GM12878 (cell line): ENCODE measurements at regions not wholly inside any gene's neighbourhood (a gene's known extent, or its start where the extent isn't known, plus 50 kb on each side); places are given as distances from the start of the nearest gene placed in this dataset.

ENCODE experiments used
- CTCF ChIP-seq, 3 experiments: IDR thresholded peaks in 2 of 3; conservative IDR thresholded peaks in 1 of 3; 2 replicates each; pipeline ENCODE4 v1.5.1; 2011; ENCODE audit warnings: low read depth in 3 of 3, low read length in 3 of 3, mild to moderate bottlenecking in 3 of 3, control low read depth in 2 of 3, moderate library complexity in 2 of 3, inconsistent platforms in 1 of 3, mixed read lengths in 1 of 3; ENCODE audit not compliant: control insufficient read depth in 2 of 3, insufficient read depth in 1 of 3; ENCODE audit errors: extremely low read depth in 1 of 3
- E2F4 ChIP-seq: IDR thresholded peaks from 2 replicates; pipeline ENCODE4 v1.6.1; 2012; ENCODE audit warnings: low read depth, low read length, improper control_type of control experiment
- EP300 ChIP-seq, 2 experiments: fragments of 150-350 bp in 1 of 2; IDR thresholded peaks; 2 replicates each; pipeline ENCODE4 v1.6.1; 2011 to 2012; ENCODE audit warnings: low read depth in 2 of 2, low read length in 2 of 2, borderline replicate concordance in 1 of 2, improper control_type of control experiment in 1 of 2, inconsistent platforms in 1 of 2; ENCODE audit not compliant: control insufficient read depth in 1 of 2
- FOS ChIP-seq: IDR thresholded peaks from 3 replicates; pipeline ENCODE4 v1.6.1; 2011; ENCODE audit warnings: borderline replicate concordance; ENCODE audit not compliant: insufficient read length; ENCODE audit errors: extremely low read depth
- GATAD2B ChIP-seq: fragments of 450-650 bp; conservative IDR thresholded peaks from 2 replicates; pipeline ENCODE4 v1.6.1; 2017; ENCODE audit warnings: low read depth, mild to moderate bottlenecking, moderate library complexity
- MTA3 ChIP-seq: IDR thresholded peaks from 2 replicates; pipeline ENCODE4 v1.6.1; 2012; ENCODE audit warnings: low read length, inconsistent platforms, borderline replicate concordance
- NKRF ChIP-seq: fragments of 450-650 bp; conservative IDR thresholded peaks from 2 replicates; pipeline ENCODE4 v1.6.1; 2017; ENCODE audit warnings: mild to moderate bottlenecking, moderate library complexity
- POLR2A ChIP-seq: IDR thresholded peaks from 2 replicates; pipeline ENCODE4 v1.6.1; 2011; ENCODE audit warnings: low read depth, mild to moderate bottlenecking, low read length
- RAD21 ChIP-seq: IDR thresholded peaks from 2 replicates; pipeline ENCODE4 v1.6.1; 2011; ENCODE audit warnings: mild to moderate bottlenecking, low read depth, low read length, moderate library complexity; ENCODE audit not compliant: insufficient read depth

DNA sequence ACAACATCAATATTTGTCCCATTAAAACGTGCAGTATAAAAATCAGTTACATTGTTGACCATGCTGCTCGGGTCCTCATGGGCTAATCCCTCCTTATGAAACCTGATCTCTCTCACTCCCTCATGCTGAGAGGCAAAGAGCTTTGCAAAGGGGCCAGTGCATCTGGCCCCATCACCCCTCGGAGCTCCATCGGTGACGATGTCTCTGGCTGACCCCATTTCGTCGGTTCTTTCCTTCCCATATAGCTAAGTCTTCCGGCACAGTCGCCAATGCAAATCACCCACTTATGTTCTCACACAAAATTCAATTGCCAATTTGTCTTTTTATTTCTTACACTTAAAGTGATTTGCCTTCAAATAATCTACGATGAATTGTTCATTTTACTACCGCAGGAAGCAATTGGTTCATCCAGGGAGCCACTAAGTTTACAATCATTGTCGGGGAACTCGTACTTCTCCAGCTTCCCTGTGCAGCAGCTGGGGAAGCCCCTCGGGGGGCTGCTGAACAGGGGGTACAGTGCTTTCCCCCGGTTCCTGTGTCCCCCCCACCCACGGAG, 199.8 kb upstream of the CDH4 start:
- no peak for TF ChIP-seq GATAD2B
- TF ChIP-seq RAD21, result no peak
- no peak for TF ChIP-seq POLR2A
- TF ChIP-seq E2F4, result no peak
- no peak for TF ChIP-seq FOS
- TF ChIP-seq CTCF (IDR thresholded peaks at IDR 0.05 in 2 of 3, conservative IDR thresholded peaks at IDR 0.05 in 1 of 3; ENCODE audit: control insufficient read depth in 2 of 3, extremely low read depth in 1 of 3, insufficient read depth in 1 of 3, low read depth in 3 of 3, low read length in 3 of 3), result no peak
- no peak for TF ChIP-seq MTA3
- TF ChIP-seq EP300 (IDR thresholded peaks at IDR 0.05; ENCODE audit: borderline replicate concordance in 1 of 2, control insufficient read depth in 1 of 2, low read depth in 2 of 2, low read length in 2 of 2), result no peak
- TF ChIP-seq NKRF, result no peak
